ENCODE measurements at regions not wholly inside any gene's neighbourhood (a gene's known extent, or its start where the extent isn't known, plus 50 kb on each side); places are given as distances from the start of the nearest gene placed in this dataset.

- TF ChIP-seq EZH2 (IDR thresholded peaks at IDR 0.05; ENCODE audit: low read depth, unreplicated experiment) = no peak
- no peak for TF ChIP-seq CTCF (conservative IDR thresholded peaks at IDR 0.05; ENCODE audit: low read depth in 2 of 2)
- TF ChIP-seq REST (IDR thresholded peaks at IDR 0.05; ENCODE audit: unreplicated experiment) = no peak
- TF ChIP-seq ETS1 (IDR thresholded peaks at IDR 0.05) = no peak
- no peak for TF ChIP-seq POLR2AphosphoS5 (IDR thresholded peaks at IDR 0.05; ENCODE audit: low read depth)
- no peak for TF ChIP-seq NANOG (IDR thresholded peaks at IDR 0.05; ENCODE audit: borderline replicate concordance)
- no peak for TF ChIP-seq EZH2phosphoT487 (IDR thresholded peaks at IDR 0.05; ENCODE audit: unreplicated experiment)
- TF ChIP-seq JUNB (IDR thresholded peaks at IDR 0.05; ENCODE audit: unreplicated experiment) = no peak
- TF ChIP-seq CREB1 (CRISPR knock-in tag; IDR thresholded peaks at IDR 0.05; ENCODE audit: low read depth) = no peak
- TF ChIP-seq ZNF114 (CRISPR knock-in tag; IDR thresholded peaks at IDR 0.05) = no peak
Measured at GRCh38 chr2:18336975-18337374, 223.5 kb downstream of the RDH14 start.
